ENCODE measurements at regions not wholly inside any gene's neighbourhood (a gene's known extent, or its start where the extent isn't known, plus 50 kb on each side); places are given as distances from the start of the nearest gene placed in this dataset.

GRCh38 chr2:239905884-239906654 lies 119.1 kb downstream of the NDUFA10 start:
- no peak for DNase-seq

DNA sequence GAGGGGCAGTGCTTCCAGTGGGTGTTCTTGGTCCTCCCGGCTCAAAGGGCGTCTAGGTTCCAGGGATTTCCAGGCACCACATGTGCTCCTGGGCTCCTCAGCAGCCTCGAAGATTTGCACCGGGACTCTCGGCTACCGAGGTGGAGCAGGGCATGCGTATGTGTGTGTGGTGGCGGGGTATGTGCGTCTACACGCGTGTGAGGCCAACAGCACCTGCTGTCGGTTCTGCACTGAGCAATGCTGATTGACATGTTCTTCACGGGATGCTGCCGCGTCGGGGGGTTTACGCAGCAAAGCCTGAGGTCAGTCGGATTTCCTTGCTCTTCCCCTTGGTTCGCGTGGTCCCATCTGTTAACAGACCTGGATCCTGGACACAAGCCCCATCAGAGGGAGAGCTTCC lies 119.8 kb downstream of the NDUFA10 start:
- no peak for DNase-seq

- no peak for DNase-seq
Measured at GRCh38 chr2:239904496-239904895, 120.6 kb downstream of the NDUFA10 start.

DNA sequence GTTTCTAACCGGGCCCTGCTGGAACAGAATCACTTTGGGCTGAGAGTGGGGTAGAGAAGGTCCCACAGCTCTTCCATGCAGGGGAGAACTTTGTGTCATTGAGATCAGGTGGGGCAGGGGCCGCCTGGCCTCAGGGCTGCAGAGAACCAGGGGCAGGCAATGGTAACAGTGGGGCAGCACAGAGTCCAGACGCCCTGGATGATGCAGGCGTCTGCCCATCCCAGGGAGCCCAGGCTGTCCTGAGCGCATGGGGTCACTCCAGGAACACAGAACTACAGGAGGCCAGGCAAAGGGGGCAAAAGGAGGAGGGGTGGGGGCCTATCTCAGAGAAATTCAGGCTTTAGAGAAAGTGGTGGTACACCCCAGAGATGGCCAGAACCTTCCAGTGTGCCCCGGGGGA lies 121.3 kb downstream of the NDUFA10 start:
- DNase-seq, result no peak

- DNase-seq, result no peak
Measured at GRCh38 chr2:239903210-239903609, 121.9 kb downstream of the NDUFA10 start.

DNA sequence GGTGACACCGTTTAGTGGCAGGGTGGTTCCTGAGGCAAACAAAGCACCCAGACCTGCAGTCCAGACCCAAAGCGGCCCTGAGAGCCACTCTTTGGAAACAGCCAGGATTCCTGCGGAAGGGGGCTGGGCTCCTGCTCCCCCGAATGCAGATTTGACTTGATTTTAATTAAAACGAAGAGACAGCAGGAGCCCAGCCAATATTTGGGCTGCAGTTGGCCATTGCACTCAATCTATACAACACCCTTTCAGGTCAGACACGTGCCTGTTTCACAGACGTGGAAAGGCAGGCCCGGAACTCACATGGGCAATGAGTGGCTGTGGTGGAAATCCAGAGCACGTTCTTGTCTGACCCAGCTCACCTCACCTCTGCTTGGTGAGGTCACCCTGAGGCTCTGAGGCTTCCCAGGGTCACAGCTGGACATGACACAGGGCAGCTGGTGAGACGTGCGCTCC lies 122.4 kb downstream of the NDUFA10 start:
- DNase-seq, result no peak

DNA sequence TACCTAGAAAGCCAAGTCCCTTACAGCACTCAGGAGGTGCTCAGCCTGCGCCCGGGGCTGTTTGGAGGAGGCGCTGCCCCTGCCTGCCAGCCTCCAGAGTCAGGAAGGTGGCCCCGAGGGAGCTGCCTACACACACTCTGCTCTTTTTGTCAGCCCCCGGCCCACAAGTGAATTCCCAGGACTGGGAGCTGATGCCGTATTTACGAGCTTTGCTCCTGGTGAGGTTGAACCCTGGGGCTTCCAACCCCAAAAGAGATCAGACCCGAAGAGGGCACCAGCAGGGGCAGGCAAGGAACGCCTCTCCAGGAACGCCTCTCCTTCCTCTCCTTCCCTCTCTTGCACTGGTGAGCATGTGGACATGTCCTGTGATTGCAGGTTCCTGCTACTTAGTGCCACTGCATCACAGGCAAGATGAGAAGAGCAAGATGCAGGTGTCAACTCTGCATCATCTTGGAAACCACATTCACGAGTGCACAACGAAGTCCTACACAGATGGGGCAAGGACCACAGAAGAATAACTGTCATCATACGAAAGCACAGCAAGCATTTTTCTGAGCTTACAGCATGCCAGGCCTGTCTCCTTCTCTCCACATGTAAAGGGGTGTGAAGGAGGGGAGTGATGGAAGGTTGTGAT lies 126.7 kb downstream of the NDUFA10 start:
- DNase-seq, result no peak

DNA sequence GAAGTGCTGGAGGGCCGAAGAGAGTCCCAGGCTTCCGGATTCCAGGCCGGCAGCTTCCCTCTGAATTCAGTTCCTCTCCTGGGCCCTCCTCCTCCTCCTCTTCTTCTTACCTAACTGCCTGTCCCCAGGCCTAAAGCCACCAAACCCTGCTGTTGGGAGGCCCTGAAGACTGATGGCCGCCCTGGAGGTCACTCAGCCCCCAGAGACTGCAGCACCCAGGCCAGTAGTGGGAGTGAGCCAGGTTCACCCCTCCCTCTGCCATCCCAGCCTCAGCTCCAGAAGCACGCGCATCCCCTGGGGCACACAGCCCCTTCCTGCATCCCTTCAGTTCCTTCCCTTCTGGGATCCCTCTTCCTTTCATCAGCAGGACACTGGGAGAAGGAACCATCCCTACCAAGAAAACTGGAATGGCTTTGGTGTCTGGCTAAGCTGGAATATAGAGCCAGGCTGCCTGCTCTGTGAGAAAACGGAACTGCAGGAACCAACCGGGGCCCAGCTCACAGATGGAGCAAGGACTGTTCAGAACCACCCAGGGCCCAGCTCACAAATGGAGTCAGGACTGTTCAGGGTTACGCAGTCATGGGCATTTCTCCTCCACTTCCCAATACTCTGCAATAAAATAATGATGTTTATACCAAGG lies 127.4 kb downstream of the NDUFA10 start:
- no peak for DNase-seq

DNA sequence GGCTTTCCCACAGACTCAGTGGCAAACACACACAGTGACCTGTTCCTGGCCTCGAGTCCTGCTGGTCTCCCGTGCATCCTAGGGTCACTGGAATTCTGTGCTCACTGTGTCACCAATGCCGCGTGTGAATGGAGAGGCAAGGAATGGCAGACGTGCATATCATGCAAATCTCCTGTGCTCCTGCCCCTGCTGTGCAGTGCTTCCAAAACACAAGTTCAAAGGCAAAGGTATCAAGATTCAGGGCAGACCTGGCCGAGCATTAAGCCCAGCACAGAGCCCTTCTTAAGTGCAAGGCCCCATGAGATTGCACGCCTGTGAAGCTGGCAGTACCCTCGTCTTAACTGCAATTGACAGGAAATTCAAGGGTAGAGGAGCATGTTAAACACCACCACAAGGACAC lies 129.1 kb downstream of the NDUFA10 start:
- no peak for DNase-seq

DNA sequence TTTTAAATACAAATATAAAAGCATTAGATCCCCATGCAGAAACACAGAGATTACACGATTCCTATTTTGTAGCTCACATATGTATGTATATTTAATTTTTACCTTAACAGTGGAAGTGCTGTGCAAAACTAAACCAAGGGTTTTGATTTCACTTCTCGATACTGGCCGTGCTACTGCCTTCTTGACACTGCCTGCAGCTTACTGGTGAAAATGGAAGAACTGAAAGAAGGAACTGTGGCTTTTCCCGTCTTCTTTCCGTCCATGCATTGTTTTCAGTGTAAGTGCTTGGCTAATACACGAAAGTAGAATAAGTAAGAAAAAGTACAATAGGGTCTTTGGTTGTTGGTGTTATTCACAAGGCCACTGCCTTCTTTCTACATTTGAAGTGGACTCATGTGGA lies 129.5 kb downstream of the NDUFA10 start:
- peak; percentile 54 to 63 for DNase-seq

DNA sequence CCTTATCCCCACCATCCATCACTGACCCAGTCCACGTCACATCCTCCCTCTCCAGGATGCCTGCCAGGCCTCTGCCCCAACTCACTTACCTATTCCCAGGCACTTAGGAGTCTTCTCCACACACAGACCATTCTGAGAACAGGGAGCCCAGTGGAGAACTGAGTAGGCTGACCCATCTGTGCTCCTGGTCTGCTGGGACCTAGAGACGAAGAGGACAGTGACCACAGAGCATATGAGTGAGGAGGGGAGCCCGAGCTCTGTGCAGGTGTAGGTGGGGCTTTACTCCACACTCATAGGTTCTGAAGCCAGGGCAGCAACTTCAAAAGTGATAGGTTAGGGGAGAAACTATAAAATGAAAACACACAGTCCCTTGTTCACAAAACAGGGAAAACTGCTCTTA lies 130.0 kb downstream of the NDUFA10 start:
- DNase-seq, result no peak

DNA sequence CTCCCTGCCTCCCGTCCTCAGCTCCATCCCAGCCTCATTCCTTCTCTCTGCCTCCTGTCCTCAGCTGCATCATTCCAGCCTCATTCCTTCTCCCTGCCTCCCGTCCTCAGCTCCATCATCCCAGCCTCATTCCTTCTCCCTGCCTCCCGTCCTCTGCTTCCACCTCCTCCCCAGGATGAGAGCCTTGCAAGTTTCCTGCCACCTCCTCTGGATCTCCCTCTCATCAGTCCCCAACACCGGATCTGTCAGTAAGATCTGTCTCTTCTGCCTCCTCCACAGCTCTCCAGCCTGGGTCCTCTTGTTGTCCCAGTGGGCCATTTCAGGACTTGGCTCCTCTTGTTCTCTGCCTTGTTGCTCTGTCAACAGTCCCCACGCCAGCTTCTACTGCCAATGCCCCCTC lies 130.9 kb downstream of the NDUFA10 start:
- DNase-seq, result no peak

GRCh38 chr2:239893236-239893515 lies 132.0 kb downstream of the NDUFA10 start:
- DNase-seq, result no peak

DNA sequence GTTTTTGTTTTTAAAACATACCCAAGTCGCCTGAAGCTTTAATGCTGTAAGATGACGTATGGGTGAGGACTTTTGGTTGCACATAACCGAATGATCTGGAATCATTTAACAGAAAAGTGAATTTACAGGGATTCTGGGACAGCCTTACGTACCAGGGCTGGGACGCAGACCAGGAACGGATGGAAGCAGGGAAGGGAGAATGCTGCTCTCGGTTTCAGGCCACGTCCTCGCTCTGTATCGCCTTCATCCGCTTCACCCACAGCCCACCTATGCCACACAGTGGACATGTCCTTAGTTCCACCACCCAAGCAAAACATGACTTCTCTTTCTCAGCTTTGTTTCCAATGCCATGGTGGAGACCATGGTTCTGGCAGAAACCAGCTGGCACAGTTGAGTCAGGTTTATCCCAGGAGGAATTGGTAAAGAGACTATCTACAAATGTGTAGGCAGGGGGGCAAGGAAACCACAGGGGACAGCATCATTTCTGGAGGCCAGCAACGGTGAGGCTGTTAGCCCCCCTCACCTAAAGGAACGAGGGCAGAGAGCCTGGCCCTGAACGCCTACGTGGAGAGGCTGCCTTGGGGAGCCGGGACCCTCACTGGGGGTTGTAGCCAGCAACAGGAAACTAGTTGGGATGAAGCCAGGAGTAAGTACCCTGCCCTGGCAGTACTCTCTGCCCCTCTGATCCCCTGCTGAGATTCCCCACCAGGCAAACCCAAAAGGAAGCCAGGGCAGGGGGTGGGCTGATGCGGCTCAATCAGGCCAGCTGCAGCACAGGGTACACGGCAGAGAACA lies 132.5 kb downstream of the NDUFA10 start:
- no peak for DNase-seq

DNA sequence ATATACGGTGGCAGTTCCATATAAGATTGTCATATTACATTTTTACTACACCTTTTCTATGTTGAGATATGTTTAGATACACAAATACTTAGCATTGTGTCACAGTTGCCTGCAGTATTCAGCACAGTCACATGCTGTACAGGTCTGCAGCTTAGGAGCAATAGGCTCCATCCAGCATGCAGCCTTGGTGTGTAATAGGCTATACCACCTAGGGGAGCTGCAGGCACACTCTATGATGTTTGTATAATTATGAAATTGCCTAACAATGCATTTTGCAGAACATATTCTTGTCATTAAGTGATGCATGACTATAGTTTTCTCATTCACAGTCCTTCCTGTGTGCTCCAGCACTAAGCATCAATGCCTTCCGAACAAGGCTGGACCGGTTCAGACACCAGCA lies 133.4 kb downstream of the NDUFA10 start:
- DNase-seq, result no peak

- peak in 1 of 2 donors; percentile 18 for DNase-seq
Measured at GRCh38 chr2:239890206-239890746, 134.9 kb downstream of the NDUFA10 start.

DNA sequence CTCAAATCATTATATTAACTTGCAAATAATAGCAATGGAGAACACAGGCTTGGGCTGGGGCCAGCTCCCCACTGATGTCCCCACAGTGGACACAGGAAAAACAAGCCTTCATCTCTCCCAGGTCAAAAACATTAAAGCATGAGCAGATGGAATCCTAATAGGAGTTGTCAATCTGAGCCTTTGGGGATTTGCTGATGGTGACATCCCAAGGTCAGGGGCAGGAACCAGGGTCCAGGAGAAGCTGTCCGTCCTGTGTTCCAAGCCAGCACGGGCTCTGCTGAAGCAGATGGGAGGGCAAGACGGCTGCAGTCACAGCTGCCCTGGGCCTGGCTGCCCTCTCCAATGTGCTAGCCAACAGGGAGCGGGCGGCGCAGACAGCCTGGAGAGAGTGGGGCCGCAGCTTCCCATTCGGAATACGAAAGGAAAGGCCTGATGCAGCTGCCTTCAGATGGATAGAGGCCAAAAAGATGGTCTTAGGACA lies 135.5 kb downstream of the NDUFA10 start:
- no peak for DNase-seq

DNA sequence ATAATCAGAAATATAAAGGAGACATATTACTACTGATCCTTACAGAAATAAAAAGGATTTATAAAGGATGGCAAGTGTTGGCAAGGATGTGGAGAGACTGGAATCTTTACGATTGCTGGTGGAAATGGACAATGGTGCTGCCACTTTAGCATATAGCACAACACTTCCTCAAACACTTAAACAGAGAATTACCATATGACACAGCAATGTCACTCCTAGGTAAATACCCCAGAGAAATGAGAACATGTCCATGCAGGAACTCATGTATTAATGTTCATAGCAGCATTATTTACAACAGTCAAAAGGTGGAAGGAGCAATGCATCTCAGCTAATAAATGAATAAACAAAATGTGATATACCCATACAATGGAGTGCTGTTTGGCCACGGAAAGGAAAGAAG lies 137.5 kb downstream of the NDUFA10 start:
- no peak for DNase-seq

GRCh38 chr2:239886781-239887180 lies 138.4 kb downstream of the NDUFA10 start:
- DNase-seq, result no peak

DNA sequence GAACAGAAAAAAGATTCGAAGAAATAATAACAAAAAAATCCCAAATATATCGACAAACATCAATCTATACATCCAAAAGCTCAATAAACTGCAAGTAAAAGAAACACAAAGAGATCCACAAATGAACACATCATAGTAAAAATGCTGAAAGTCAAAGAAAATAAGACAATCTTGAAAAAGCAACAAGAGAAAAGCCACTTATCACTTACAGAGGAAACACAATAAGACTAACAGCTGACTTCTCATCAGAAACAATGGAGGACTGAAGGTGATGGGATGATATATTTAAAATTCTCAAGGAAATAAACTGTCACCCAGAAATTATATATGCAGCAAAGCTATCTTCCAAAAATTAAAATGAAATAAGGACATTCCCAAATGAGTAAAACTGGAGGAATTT lies 140.3 kb downstream of the NDUFA10 start:
- DNase-seq, result no peak

GRCh38 chr2:239884051-239884405 lies 141.1 kb downstream of the NDUFA10 start:
- no peak for DNase-seq

DNA sequence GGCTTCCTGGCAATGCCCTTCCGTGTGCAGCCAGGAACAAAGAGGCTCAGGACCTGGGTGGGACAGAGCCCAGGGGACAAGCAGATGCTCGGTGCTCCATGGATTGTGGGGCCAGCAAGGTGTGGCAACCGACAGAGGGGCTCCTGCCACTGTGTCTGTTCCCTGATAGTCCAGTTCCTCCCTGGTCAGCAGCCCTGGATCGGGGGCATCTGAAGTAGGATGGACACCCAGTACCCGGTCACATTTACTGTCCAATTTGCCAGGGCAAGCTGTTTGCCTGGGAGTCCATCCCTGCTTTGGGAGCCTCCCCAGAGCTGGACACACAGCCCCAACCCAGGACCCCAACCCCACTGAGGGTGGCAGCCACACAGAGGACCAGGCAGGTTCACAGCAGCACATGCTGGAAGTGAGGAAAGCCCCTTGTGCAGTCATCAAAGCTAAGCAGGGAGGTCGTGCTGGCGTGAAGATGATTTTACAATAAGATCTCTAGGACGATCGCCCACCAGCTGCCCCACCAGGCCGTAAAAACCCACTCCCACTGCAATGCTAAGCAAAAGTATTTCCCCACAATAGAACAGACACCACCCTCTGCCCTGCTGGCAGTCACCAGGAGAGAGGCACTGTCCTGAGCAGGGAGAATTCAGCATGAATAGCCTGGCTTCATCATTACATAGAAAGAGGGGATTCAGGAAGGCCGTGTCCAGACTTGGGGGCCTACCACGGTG lies 141.7 kb downstream of the NDUFA10 start:
- no peak for DNase-seq
